GM12891 (cell line): ENCODE measurements at regions not wholly inside any gene's neighbourhood (a gene's known extent, or its start where the extent isn't known, plus 50 kb on each side); places are given as distances from the start of the nearest gene placed in this dataset.

Experiments used
- DNase-seq: peaks from one replicate; pipeline ENCODE4 v3.0.0; 2011; ENCODE audit warnings: low spot score; ENCODE audit not compliant: insufficient read length
- FAIRE-seq: peaks from 2 replicates; lab custom pipeline; 2011; peaks lifted over from hg19 to GRCh38; lab: Jason Lieb, UNC
- PAX5 ChIP-seq: IDR thresholded peaks from 2 replicates; pipeline ENCODE4 v1.6.1; 2011; ENCODE audit warnings: low read length, moderate library complexity, mild to moderate bottlenecking; ENCODE audit not compliant: insufficient read depth, severe bottlenecking
- POLR2A ChIP-seq: IDR thresholded peaks from 2 replicates; pipeline ENCODE4 v1.6.1; 2011; ENCODE audit warnings: low read depth, low read length, control low read depth
- POLR2AphosphoS5 ChIP-seq: IDR thresholded peaks from 2 replicates; pipeline ENCODE4 v1.6.1; 2011; ENCODE audit warnings: low read depth, low read length, control low read depth
- POU2F2 ChIP-seq: IDR thresholded peaks from 2 replicates; pipeline ENCODE4 v1.6.1; 2011; ENCODE audit warnings: low read depth, mild to moderate bottlenecking, control low read depth, low read length, moderate library complexity
- SPI1 ChIP-seq: IDR thresholded peaks from 2 replicates; pipeline ENCODE4 v1.6.1; 2011; ENCODE audit warnings: low read depth, low read length, control low read depth
- TAF1 ChIP-seq: IDR thresholded peaks from 2 replicates; pipeline ENCODE4 v1.6.1; 2011; ENCODE audit warnings: low read depth, low read length, control low read depth

GRCh38 chr5:169460896-169461295, 122.7 kb upstream of the SPDL1 start:
- FAIRE-seq, result no peak
- TF ChIP-seq TAF1, result no peak
- no peak for TF ChIP-seq POLR2A
- no peak for TF ChIP-seq POU2F2
- no peak for DNase-seq

DNA sequence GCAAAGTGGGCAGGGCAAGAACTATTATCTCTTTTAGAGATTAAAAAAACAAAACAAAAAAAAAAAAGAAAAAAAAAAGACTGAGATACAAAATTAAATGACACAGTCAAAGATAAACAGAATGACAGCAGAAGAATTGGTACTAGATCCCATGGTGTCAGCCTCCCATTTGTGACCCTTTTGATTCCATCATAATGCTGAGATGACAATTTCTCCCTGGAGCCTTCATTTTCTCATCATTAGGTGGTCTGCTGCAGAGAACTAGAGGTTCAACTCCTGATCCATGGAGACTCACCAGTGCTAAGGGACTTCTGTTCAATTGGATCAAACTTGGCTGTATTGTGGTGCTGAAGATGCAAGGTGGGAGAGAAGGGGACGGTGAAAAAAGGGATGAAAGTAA, 123.5 kb upstream of the SPDL1 start:
- DNase-seq (no peak), FAIRE-seq (no peak)
- TF ChIP-seq POLR2AphosphoS5, result no peak
- TF ChIP-seq TAF1, result no peak
- TF ChIP-seq POLR2A, result no peak
- no peak for TF ChIP-seq POU2F2
- TF ChIP-seq SPI1, result no peak
- no peak for TF ChIP-seq PAX5

GRCh38 chr5:169458221-169458620, 125.4 kb upstream of the SPDL1 start:
- FAIRE-seq (no peak), DNase-seq (no peak)
- TF ChIP-seq POLR2AphosphoS5 (no peak), TAF1 (no peak), PAX5 (no peak), POU2F2 (no peak), SPI1 (no peak), POLR2A (no peak)

DNA sequence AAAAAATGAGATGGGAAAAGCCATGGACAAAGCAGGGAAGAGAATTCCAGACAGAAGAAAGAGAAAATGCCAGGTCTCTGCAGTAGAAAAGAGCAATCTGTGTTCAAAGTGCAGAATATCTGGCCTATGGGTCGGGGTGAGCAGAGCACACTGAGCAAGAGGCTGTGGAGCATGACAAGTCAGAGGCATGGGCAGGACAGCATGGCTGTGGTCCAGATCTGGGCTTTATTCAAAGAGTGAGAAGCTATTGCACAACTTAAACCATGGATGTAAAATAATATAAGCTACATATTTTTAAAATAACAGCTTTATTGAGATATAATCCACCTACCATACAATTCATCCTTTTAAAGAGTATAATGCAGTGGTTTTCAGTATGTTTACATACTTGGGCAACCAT, 133.1 kb upstream of the SPDL1 start:
- DNase-seq, result no peak
- TF ChIP-seq POLR2AphosphoS5, result no peak
- TF ChIP-seq POLR2A, result no peak
- TF ChIP-seq TAF1, result no peak
- TF ChIP-seq POU2F2, result no peak
- no peak for TF ChIP-seq SPI1
- TF ChIP-seq PAX5, result no peak
- FAIRE-seq, result no peak

DNA sequence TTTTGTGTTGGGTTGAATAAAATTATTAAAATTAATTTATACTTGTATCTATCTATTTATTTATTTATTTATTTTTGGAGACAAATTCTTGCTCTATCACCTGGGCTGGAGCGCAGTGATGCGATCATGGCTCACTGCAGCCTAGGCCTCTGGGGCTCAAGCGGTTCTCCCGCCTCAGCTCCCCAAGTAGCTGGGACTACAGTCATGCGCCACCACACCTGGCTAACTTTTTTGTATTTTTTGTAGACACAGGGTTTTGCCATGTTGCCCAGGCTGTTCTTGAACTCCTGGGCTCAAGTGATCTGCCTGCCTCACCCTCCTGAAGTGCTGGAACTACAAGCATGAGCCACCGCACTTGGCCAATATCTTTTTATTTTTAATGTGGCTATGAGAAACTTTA, 134.7 kb upstream of the SPDL1 start:
- TF ChIP-seq POLR2A (no peak), POLR2AphosphoS5 (no peak), PAX5 (no peak), SPI1 (no peak), POU2F2 (no peak), TAF1 (no peak)
- FAIRE-seq, result no peak
- no peak for DNase-seq

GRCh38 chr5:169445191-169445590, 138.4 kb upstream of the SPDL1 start:
- FAIRE-seq, result no peak
- TF ChIP-seq POLR2A (no peak), TAF1 (no peak), POLR2AphosphoS5 (no peak), PAX5 (no peak), SPI1 (no peak), POU2F2 (no peak)
- DNase-seq, result no peak

GRCh38 chr5:169442913-169443784, 140.4 kb upstream of the SPDL1 start:
- DNase-seq (no peak), FAIRE-seq (no peak)
- no peak for TF ChIP-seq TAF1
- TF ChIP-seq POU2F2, result no peak
- TF ChIP-seq POLR2AphosphoS5, result no peak
- TF ChIP-seq SPI1, result no peak
- TF ChIP-seq POLR2A, result no peak
- TF ChIP-seq PAX5, result no peak

DNA sequence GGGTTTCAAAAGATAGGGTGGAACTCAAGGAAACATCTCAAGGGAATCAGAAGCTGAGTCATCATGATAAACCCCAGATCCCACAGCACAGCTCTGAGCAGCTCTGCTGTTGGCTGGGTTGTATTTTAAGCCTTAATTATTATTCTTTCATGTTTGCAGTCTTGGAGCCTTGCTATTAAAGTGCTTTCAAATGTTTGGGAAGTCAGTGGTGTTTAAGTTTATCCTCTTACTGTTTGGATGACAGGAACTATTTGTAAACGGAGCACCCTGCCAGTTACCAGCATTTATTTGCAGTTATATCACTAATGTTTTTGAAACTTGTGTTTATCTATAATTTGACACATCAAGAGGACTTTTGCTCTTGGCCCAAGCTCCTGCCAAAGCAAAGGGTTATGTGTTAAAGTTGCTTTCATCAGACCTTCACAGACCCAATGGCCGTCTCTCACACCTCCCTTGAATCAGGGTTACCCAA, 141.1 kb upstream of the SPDL1 start:
- TF ChIP-seq PAX5 (no peak), SPI1 (no peak), POLR2A (no peak), TAF1 (no peak), POU2F2 (no peak), POLR2AphosphoS5 (no peak)
- DNase-seq (no peak), FAIRE-seq (no peak)

DNA sequence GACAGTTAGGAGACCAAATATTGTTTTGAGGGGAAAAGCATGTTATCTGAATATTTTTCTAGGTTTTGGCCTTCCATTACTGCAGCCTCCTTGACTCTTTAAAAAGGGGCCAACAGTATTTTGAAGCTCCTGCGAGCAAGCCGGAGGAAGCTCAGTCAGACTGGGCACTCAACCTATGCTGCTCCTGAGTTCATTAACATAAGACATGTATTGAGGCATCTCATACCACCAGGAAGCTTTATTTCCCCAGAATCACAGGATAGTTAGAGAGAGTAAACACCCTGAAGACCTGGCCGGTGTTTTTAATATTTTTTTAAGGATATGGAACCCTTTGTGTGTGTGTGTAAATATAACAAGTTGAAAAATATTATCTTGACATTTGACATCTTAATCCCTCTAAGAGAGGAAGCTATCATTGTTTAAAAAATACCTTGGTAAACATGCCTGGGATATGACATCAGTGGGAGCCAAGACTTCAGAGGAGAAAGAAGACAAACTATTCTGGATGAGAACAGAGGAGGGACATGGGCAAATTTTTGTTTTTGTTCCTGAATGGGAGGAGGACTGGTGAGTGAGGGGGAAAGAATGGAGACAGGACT, 139.3 kb upstream of the SLIT3 start:
- FAIRE-seq (no peak), DNase-seq (no peak)
- TF ChIP-seq POLR2A, result no peak
- TF ChIP-seq PAX5, result no peak
- no peak for TF ChIP-seq POU2F2
- no peak for TF ChIP-seq TAF1
- TF ChIP-seq SPI1, result no peak
- no peak for TF ChIP-seq POLR2AphosphoS5

- TF ChIP-seq SPI1 (no peak), POLR2A (no peak), POLR2AphosphoS5 (no peak), TAF1 (no peak)
- no peak for DNase-seq
- FAIRE-seq, result no peak
Observed at GRCh38 chr5:169439362-169439761, 138.4 kb upstream of the SLIT3 start.
